Esophagus squamous epithelium (tissue), 4 donors: ENCODE measurements at regions not wholly inside any gene's neighbourhood (a gene's known extent, or its start where the extent isn't known, plus 50 kb on each side); places are given as distances from the start of the nearest gene placed in this dataset.

Experiments used
- POLR2A ChIP-seq, 4 donors: fragments of 450-650 bp; IDR thresholded peaks; one replicate each; pipeline ENCODE4 v1.6.1; 2017; ENCODE audit warnings: antibody characterized with exemption in 4 of 4, mild to moderate bottlenecking in 4 of 4, moderate library complexity in 3 of 4
- TF ChIP-seq, protein P1 (sequence below), 6 experiments: fragments of 450-650 bp in 4 of 6; fragments of 200-600 bp in 2 of 6; sonication (generic) in 2 of 6; IDR thresholded peaks; one replicate each; pipeline ENCODE4 v1.5.1; 2016 to 2019; ENCODE audit warnings: antibody characterized with exemption in 6 of 6, mild to moderate bottlenecking in 4 of 6, moderate library complexity in 4 of 6

DNA sequence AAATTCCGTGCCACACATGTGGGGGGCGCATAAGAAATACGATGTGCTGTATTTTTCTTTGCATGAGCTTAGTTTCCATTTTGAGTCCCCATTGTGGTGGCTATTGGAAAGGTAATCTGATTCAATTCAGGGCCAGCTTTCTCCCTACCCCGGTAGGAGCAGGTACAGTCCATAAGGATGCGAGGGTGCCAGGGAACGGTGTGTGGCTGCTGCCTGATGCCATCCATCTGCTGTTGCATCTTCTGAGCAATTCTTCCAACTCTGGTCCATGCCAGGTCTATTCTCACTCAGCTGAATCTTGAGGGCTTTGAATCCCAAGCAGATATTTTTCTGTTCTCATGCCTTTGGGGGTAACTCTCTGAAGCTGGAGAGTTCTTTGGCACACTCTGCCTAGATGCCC lies 392.7 kb downstream of the AGTPBP1 start:
- TF ChIP-seq POLR2A (IDR thresholded peaks at IDR 0.05), result no peak
- TF ChIP-seq, protein P1, sequence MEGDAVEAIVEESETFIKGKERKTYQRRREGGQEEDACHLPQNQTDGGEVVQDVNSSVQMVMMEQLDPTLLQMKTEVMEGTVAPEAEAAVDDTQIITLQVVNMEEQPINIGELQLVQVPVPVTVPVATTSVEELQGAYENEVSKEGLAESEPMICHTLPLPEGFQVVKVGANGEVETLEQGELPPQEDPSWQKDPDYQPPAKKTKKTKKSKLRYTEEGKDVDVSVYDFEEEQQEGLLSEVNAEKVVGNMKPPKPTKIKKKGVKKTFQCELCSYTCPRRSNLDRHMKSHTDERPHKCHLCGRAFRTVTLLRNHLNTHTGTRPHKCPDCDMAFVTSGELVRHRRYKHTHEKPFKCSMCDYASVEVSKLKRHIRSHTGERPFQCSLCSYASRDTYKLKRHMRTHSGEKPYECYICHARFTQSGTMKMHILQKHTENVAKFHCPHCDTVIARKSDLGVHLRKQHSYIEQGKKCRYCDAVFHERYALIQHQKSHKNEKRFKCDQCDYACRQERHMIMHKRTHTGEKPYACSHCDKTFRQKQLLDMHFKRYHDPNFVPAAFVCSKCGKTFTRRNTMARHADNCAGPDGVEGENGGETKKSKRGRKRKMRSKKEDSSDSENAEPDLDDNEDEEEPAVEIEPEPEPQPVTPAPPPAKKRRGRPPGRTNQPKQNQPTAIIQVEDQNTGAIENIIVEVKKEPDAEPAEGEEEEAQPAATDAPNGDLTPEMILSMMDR (IDR thresholded peaks at IDR 0.05), result no peak
